ENCODE measurements at regions not wholly inside any gene's neighbourhood (a gene's known extent, or its start where the extent isn't known, plus 50 kb on each side); places are given as distances from the start of the nearest gene placed in this dataset.

DNA sequence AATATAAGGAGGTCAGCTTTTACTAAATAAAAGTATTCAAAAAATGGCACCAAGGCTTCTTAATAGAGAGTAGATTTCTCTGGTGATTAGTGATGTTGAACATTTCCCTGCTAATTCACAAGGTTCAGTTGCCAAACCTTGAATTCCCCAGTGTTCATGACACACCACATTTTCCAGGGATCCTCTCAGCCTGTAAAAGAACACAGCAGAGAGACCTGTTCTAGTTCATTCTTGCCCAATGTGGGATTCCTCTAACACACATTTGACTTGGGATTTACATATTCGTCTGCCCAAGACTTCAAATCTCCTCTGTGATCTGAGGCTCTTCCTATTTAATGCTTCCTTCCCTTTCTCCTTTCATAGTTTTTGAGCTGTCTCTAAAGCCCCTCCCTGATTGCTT, 273.2 kb upstream of the CDH9 start:
- DNase-seq (ENCODE audit: low spot score) = no peak

DNA sequence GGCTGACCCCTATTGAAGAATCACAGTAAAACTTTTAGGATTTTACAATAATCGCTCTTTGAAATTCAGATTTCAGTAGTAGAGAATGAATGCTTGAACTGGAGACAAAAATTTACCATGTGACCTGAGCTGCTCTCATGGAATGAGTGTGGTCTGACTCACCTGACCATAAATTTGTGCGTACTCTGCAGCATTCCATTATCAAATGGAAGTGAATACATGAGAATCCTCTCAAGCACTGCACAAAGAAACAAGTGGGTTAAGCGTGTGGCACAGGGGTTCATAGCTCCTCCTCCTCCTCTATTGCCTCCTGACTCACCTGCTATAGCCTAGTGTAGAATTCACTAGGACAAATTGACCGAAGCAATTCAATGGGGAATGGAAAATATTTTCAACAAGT, 269.8 kb upstream of the CDH9 start:
- no peak for DNase-seq (ENCODE audit: low spot score)

DNA sequence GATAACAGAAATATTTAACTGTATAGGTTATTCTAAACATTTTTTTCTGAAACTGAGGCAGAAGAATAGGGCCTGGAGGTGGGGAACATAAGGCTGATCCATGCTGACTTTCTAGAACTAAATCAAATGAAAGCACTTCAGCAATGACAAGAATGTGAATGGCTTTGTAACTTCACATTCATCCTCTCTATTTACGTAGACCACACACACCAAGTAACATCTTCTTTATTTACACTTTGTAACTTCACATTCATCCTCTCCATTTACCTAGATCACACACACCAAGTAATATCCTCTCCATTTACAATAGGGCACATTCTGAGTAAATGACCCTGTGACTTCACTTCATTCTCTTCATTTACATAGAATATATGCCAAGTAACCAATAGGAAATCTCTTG, 251.8 kb upstream of the CDH9 start:
- DNase-seq (ENCODE audit: low spot score) = no peak

DNA sequence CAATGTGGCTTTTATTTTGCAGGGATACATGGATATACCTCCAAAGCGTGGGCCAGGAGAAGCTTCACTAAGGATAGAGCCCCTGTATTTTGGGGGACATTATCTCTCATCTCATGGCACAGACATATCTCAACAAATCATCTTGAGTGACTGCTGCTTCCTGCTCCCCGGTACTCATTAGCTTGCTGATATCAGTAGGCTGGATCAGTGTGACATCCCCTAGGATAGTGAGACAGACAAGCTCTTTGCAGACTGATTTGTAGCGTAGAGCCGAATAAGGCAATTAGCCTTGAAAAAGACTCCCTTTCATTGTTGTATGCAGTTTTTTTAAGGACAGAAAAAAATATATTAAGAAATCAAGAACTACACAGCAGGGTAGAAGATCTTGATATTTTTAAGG, 237.7 kb upstream of the CDH9 start:
- no peak for DNase-seq (ENCODE audit: low spot score)

DNA sequence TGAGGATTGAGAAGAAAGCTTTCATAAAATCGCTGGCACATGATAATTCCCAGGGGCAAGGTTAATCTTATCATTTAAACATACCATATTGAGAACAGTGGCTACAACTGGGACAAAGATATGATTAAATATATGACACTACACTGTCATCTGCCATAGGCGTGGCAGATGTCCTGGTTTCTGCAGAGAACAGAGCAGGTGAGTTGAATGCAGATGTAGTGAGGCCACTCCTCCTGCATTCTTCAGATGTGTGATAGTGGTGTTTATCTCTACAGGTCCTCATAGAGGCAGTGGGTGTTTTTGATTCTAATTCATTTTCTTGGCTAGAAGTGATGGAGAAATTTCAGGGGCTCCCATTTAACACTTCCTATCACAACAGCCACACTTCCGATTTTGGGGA, 237.0 kb upstream of the CDH9 start:
- no peak for DNase-seq (ENCODE audit: low spot score)

DNA sequence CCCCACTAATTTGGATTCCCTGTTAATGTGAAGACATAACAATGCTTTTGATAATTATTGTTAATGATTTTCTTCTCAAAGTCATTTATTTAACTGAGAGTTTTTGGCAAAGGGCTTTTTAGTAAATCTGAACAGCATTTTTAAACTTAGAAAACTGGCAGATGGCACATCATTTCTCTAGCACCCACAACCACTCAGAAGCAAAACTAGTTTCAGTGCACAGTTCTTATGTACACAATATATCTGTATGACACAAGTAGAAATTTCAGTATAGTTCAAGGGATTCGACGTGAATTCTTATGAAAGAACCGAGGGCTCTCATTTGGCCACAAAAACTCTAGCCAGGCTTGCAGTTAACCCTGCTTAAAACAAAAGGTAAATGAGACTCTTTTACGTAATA, 231.4 kb upstream of the CDH9 start:
- DNase-seq (ENCODE audit: low spot score) = no peak

DNA sequence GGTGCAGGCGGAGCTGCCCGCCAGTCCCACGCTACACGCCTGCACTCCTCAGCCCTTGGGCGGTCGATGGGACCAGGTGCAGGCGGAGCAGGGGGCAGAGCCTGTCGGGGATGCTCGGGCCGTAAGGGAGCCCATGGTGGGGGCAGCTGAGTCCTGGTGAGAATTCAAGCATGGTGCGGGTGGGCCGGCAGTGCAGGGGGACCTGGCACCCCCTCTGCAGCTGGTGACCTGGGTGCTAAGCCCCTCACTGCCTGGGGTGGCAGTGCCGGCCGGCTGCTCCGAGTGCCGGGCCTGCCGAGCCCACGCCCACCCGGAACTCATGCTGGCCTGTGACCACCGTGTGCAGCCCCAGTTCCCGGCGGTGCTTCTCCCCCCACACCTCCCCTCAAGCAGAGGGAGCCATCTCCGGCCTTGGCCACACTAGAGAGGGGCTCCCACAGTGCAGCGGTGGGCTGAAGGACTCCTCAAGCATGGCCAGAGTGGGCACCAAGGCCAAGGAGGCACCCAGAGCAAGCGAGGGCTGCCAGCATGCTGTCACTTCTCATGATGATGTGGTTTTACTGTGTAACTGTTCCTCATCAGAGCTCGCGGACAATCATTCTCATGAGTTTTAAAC, 228.9 kb upstream of the CDH9 start:
- DNase-seq (ENCODE audit: low spot score) = no peak

DNA sequence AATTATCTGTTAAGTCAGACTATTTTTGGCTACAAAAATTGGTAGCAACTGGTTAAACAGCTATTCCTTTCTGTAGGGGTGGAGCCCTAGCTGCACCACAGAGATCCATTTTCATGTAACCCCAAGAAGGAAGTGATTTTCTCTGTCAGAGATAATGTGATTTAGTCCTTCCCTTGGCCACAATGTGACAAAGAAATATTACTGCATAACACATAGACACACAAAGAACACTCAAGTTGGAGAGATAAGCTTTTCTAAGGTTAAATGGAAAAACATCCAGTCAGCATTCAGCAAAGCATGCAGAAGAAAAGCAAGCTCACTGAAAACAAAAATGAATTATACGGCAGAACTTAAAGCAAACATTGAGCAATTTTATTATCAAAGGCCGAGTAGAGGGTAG, 227.8 kb upstream of the CDH9 start:
- no peak for DNase-seq (ENCODE audit: low spot score)

DNA sequence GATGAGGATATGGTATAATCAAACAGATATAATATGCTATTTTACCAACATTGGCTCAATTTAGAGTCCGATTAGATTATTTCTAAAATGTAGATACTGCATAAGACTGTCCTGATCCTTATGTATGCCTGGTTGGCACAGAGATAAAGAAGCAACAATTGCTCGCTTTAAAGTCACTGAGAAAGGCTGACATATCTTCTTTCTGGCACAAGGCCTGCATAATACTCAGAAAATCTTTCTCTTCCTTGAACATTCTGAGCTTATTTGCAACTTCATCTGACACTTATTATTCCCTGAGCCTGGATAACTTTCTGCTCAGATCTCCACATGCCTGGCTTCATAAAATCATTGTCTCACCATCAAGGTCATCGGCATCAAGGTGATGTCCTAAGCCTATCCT, 219.3 kb upstream of the CDH9 start:
- no peak for DNase-seq (ENCODE audit: low spot score)

DNA sequence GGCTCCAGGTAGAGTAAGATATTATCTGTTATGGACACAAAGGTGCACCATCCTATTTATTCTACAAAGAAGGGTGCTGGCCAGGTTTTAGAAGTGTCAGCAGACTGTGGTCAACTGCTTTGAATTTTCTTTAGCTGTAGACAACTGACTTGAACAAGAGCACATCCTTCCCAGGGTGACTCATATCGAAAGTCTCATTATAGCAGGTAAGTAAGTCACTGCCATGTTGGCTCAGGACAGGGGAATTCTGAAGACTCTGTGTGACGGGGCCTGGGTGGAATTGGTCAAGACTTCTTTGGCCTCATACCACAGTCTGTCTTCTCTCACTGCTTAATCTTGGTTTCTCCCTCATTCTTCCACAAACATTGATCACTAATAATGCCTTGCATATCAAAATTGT, 214.5 kb upstream of the CDH9 start:
- DNase-seq (ENCODE audit: low spot score) = no peak

DNA sequence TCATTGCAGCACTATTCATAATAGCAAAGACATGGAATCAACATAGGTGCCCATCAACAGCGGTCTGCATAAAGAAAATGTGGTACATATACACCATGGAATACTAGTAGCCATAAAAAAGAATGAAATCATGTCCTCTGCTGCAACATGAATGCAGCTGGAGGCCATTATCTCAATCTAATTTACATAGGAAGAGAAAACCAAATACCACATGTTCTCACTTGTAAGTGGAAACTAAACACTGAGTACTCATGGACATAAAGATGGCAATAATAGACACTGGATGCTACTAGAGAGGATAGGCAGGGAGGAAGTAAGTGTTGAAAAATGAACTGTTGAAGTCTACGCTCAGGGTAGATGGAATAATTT, 203.9 kb upstream of the CDH9 start:
- DNase-seq (ENCODE audit: low spot score) = no peak

DNA sequence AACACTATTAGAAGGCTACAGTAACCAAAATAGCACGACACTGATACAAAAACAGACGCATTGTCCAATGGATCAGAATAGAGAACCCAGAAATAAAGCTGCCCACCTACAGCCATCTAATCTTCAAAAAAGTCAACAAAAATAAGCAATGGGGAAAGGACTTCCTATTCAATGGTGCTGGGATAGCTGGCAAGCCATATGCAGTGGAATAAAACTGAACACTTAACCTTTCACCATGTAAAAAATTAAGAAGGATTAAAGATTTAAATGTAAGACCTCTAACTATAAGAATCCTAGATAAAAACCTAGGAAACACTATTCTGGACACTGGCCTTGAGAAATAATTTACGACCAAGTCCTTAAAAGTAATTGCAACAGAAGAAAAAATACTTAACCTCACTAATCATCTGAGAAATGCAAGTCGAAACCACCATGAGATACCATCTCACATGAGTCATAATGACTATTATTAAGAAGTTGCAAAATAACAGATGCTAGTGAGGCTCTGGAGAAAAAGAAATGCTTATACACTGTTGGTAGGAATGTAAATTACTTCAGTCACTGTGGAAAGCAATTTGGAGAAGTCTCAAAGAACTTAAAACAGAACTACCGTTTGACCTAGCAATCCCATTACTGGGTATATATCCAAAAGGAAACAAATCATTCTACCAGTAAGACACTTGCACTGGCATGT, 203.3 kb upstream of the CDH9 start:
- DNase-seq (ENCODE audit: low spot score) = no peak

DNA sequence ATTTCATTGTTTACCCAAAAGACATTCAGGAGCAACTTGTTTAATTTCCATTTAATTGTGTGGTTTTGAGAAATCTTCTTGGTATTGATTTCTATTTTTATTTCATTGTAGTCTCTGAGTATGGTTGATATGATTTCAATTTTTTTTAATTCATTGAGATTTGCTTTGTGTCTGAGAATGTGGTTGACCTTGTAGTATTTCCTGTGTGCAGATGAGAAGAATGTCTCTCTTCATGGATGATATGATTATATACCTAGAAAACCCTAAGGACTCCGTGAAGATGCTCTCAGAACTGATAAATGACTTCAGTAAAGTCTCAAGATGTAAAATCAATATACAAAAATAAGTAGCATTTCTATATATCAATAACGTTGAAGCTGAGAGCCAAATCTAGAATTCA, 202.4 kb upstream of the CDH9 start:
- DNase-seq (ENCODE audit: low spot score) = no peak

DNA sequence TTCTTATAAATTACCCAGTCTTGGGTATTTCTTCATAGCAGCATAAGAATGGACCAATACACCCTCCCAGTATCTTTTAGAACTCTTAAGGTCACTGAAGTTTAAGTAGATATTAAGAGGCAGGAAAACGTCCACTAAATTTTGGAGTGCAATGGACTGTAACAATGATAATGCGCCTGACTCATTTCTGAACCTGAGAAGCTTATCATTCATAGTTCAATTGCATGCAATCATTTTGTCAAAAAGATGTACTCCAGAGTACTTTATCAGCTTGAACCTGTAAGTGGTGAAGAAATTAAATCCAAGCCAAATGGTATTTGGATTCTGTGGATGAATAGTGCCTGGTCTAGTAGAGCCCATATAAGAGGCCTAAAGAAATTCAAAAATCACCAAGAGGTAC, 196.5 kb upstream of the CDH9 start:
- no peak for DNase-seq (ENCODE audit: low spot score)

DNA sequence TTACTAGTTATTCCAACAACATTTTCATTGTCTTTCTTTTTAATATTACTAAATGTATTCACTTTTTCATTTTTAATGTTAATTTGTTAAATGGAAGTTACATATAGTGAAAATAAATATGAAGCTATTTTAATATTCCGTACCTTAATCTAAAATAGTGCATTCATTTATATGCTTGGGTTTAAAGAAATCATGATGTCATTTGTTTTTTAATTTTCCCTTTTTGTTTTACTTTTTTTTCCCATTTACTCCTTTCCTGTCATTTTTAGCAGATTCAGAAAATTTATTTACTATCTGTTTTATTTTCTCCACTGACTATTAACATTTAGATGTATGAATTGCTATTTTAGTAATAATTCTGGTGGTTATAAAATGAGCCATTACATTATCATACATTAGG, 183.0 kb upstream of the CDH9 start:
- no peak for DNase-seq (ENCODE audit: low spot score)

DNA sequence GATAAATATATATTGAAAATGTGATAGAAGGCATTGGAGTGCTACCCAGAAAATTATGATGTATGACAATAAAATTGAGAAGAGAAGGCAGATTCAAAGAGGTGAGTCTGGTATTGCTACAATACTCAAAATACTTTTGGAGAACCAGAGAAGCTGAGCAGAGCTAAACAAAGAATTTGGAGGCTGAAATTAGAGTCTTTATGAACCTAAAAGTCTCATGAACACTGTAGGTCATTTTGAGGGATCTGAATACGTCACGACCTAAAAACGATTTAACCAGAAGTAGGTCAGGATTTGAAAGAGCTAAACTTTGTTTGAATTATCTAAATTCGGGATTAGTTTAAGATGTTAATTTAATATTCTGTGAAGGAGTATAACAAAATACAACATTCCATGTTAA, 182.4 kb upstream of the CDH9 start:
- no peak for DNase-seq (ENCODE audit: low spot score)

DNA sequence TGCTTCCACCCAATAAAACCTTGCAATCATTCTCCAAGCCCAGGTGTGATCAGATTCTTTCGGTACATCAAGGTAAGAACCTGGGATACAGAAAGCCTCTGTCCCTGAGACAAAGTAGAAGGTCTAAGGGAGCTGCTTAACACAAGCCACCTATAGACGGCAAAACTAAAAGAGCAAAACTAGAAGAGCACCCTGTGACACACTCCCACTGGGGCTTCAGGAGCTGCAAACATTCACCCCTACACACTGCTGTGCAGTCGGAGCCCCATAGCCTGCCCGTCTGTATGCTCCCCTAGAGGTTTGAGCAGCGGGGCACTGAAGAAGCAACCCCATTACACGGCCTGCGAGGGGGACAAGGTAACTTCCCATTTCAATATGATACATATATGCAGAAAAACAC, 179.6 kb upstream of the CDH9 start:
- DNase-seq (ENCODE audit: low spot score) = no peak

DNA sequence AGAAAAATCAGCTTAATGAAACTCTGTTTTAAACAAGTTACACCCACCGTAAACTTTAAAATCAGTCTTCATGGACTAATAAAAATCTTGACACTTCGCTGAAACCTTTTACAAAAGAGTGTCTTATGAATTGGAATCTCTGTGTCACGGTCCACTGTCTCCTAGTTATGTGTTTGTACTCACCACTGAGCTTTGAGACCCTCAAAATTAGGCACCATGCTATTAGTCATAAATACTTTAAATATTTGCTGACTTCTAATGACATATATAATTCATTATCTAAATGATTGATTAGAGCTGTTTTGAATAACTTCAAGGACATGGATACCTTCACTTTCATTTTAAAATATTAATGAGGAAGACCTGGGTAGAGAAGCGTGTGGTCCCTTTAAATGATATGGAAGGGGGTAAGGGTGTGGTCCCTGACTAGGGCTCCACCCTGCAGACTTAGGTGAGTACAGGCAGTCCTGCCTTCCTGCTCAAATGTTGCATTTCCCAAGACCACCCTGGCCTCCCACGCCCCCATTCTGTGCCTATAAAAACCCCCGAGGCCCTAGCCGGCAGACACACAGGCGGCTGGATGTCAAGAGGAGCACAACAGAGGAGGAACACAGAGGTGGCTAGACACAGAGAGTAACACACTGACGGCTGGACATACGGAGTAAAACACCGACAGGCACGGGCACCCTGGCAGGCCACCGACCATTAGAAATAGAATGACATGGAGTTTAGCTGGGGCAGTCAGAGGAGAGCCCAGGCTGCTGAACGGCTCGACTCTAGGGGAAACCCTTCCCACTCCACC, 179.0 kb upstream of the CDH9 start:
- DNase-seq (ENCODE audit: low spot score) = no peak

DNA sequence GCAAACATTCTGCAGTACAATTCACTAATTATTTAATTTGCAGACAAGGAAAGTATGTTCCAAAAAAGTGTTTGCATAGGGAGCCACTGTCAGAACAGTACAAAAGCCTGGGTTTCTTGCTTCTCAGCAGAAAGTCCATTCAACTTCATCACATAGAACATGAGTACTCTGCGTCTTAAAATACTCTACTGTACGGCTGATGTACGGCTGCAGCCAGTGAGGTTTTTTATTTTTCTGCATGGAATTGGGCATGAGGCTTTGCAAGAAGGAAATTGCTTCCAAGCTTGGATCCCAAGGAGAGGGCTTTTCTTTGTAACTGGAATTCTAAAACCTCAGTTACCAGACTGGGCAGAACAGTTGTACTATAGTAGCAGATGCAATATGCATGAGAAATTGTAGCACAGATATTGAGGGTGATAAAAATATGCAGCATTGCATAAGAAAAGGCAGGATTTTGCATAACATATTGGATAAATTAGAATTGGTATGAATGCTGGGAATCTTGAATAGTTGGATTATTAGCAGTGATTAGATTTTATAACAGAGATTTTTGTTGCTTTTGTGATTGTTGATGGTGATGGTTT, 178.1 kb upstream of the CDH9 start:
- no peak for DNase-seq (ENCODE audit: low spot score)

DNA sequence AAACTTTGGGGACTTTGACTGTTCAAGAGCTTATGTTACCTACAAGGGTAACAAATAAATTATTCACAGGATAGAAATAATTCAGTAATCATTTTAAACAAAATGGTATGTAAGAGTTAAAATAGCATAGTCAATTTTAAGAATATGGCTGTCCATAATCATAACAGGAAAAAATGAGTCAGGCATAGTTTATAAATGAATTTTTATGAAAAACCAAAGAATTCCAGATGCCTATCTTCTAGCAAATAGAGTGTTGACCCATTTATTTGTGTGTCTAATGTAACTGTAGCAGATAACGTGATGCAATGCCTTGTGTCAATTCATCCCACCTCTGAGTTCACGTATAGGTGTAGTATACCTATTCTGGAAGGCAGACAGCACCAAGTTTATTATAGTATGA, 169.7 kb upstream of the CDH9 start:
- no peak for DNase-seq (ENCODE audit: low spot score)

DNA sequence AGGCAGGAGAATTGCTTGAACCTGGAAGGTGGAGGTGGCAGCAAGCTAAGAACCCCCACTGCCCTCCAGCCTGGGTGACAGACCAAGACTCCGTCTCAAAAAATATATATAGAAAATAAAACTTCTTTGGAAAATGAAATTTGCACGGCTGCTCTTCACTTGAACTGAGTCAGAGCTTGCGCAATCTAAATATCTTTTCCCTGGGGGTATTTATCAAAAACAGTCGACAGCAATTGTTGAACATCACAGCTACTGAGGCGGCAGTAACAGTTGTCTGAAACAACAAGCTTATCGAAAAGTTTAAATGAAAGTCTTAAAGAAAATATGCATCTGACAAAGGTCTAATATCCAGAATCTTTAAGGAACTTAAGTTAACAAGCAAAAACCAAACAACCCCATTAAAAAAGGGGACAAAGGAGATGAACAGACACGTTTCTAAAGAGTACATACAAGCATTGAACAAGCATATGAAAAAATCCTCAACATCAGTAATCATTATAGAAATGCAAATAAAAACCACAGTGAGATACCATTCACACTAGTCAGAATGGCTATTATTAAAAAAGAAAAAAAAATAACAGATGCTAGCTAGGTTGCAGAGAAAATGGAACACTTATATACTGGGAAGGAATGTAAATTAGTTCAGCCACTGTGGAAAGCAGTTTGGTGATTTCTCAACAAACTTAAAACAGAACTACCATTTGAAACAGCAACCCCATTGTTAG, 153.6 kb upstream of the CDH9 start:
- DNase-seq (ENCODE audit: low spot score) = no peak

DNA sequence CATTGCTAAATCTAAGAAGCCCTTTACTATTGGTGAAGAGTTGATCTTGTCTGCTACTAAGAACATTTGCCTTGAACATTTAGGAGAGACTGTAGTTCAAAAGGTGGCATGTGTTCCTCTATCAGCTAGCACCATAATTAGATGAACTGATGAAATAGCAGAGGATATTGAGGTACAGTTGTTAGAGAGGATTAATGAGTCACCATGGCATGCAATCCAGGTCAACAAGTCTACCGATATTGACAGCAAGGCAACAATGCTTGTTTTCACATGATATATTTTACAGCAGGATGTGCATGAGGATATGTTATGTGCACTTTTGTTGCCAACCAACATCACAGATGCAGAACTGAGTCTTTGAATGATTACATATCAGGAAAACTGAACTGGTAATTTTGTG, 134.3 kb upstream of the CDH9 start:
- DNase-seq (ENCODE audit: low spot score) = no peak

All from ureter (tissue), 1 donor.